HG03108 (cell line): ENCODE measurements at regions not wholly inside any gene's neighbourhood (a gene's known extent, or its start where the extent isn't known, plus 50 kb on each side); places are given as distances from the start of the nearest gene placed in this dataset.

ENCODE experiments used
- ATAC-seq: cut with Tn5 transposase; IDR thresholded peaks from one replicate; pipeline ENCODE4 v1.9.1; 2021; ENCODE audit warnings: moderate library complexity; ENCODE audit not compliant: unreplicated experiment

GRCh38 chr10:123567984-123568739 lies 98.0 kb upstream of the GPR26 start:
- ATAC-seq = no peak

GRCh38 chr10:123568751-123569150 lies 97.4 kb upstream of the GPR26 start:
- ATAC-seq = no peak

- ATAC-seq = no peak
These were observed 96.6 kb upstream of the GPR26 start for GRCh38 chr10:123569436-123570035.

GRCh38 chr10:123570051-123570897 lies 95.9 kb upstream of the GPR26 start:
- ATAC-seq = no peak

- no peak for ATAC-seq
These were observed 95.1 kb upstream of the GPR26 start for GRCh38 chr10:123570898-123571515.

- ATAC-seq = no peak
These were observed 94.2 kb upstream of the GPR26 start for GRCh38 chr10:123571978-123572377.

- no peak for ATAC-seq
These were observed 92.7 kb upstream of the GPR26 start for GRCh38 chr10:123573236-123574108.

- no peak for ATAC-seq
These were observed 92.0 kb upstream of the GPR26 start for GRCh38 chr10:123574109-123574698.

- no peak for ATAC-seq
These were observed 91.0 kb upstream of the GPR26 start for GRCh38 chr10:123575105-123575504.

GRCh38 chr10:123576706-123577105 lies 89.4 kb upstream of the GPR26 start:
- ATAC-seq = no peak

- no peak for ATAC-seq
These were observed 88.2 kb upstream of the GPR26 start for GRCh38 chr10:123577921-123578461.

- no peak for ATAC-seq
These were observed 87.4 kb upstream of the GPR26 start for GRCh38 chr10:123578721-123579120.

GRCh38 chr10:123579675-123580074 lies 86.5 kb upstream of the GPR26 start:
- no peak for ATAC-seq

- no peak for ATAC-seq
These were observed 85.7 kb upstream of the GPR26 start for GRCh38 chr10:123580426-123580825.

- ATAC-seq = no peak
These were observed 84.5 kb upstream of the GPR26 start for GRCh38 chr10:123581656-123582055.

- no peak for ATAC-seq
These were observed 83.8 kb upstream of the GPR26 start for GRCh38 chr10:123582084-123582989.

GRCh38 chr10:123583639-123584418 lies 82.3 kb upstream of the GPR26 start:
- no peak for ATAC-seq

GRCh38 chr10:123584419-123584775 lies 81.8 kb upstream of the GPR26 start:
- ATAC-seq = no peak
